ENCODE measurements at regions not wholly inside any gene's neighbourhood (a gene's known extent, or its start where the extent isn't known, plus 50 kb on each side); places are given as distances from the start of the nearest gene placed in this dataset.
"Not testable (repeated sequence)": the region's sequence is repeated elsewhere in the genome, so short reads cannot be mapped to it uniquely, and the experiment has no call there.

- Histone ChIP-seq H3K4me1 (ENCODE audit: insufficient read depth, low read length, poor library complexity, severe bottlenecking) (no peaks in the 10 kb centered on the region), H3K36me3 (ENCODE audit: insufficient read depth, low read length) (no peaks in the 10 kb centered on the region), H3K27ac (ENCODE audit: low read depth, low read length, poor library complexity, severe bottlenecking) (no peak overlapping the region), H3K4me3 (ENCODE audit: low read depth, low read length, poor library complexity, severe bottlenecking) (no peak overlapping the region), H3K4me2 (ENCODE audit: low read length) (no peak overlapping the region), H4K20me1 (ENCODE audit: insufficient read depth, low read length) (no peaks in the 10 kb centered on the region), H3K79me2 (ENCODE audit: insufficient read depth, low read depth, low read length) (no peaks in the 10 kb centered on the region), H3K9me2 (ENCODE audit: insufficient read depth, low read length) (no peaks in the 10 kb centered on the region), H2AFZ (ENCODE audit: low read length) (no peak overlapping the region), H3K9me3 (ENCODE audit: low read length) (no peaks in the 10 kb centered on the region)
- no TSS peak for BruUV-seq (replicated peaks)
- intact Hi-C loops (cut with micrococcal nuclease; ENCODE audit: unreplicated experiment): no loop called here
- POLR2A ChIA-PET: no interaction called here
- DNase-seq (ENCODE audit: low spot score): no peak
- CTCF ChIA-PET (ENCODE audit: unreplicated experiment): no interaction called here
- no peak for TF ChIP-seq EZH2phosphoT487 (IDR thresholded peaks at IDR 0.05; ENCODE audit: borderline replicate concordance, low read depth, low read length)
- TF ChIP-seq, protein P1, sequence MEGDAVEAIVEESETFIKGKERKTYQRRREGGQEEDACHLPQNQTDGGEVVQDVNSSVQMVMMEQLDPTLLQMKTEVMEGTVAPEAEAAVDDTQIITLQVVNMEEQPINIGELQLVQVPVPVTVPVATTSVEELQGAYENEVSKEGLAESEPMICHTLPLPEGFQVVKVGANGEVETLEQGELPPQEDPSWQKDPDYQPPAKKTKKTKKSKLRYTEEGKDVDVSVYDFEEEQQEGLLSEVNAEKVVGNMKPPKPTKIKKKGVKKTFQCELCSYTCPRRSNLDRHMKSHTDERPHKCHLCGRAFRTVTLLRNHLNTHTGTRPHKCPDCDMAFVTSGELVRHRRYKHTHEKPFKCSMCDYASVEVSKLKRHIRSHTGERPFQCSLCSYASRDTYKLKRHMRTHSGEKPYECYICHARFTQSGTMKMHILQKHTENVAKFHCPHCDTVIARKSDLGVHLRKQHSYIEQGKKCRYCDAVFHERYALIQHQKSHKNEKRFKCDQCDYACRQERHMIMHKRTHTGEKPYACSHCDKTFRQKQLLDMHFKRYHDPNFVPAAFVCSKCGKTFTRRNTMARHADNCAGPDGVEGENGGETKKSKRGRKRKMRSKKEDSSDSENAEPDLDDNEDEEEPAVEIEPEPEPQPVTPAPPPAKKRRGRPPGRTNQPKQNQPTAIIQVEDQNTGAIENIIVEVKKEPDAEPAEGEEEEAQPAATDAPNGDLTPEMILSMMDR (conservative IDR thresholded peaks at IDR 0.05; ENCODE audit: low read length): no peak
Measured at GRCh38 chr6:99143108-99143861, 195.5 kb upstream of the FBXL4 start.

- H3K4me3 ChIP-seq (ENCODE audit: low read depth, low read length, poor library complexity, severe bottlenecking); H3K79me2 ChIP-seq (ENCODE audit: insufficient read depth, low read depth, low read length); BruUV-seq (replicated peaks); H3K4me2 ChIP-seq (ENCODE audit: low read length); H2AFZ ChIP-seq (ENCODE audit: low read length); H3K9me2 ChIP-seq (ENCODE audit: insufficient read depth, low read length); H3K27ac ChIP-seq (ENCODE audit: low read depth, low read length, poor library complexity, severe bottlenecking); DNase-seq (ENCODE audit: low spot score); H3K36me3 ChIP-seq (ENCODE audit: insufficient read depth, low read length); H3K9me3 ChIP-seq (ENCODE audit: low read length); H4K20me1 ChIP-seq (ENCODE audit: insufficient read depth, low read length); intact Hi-C loops (cut with micrococcal nuclease; ENCODE audit: unreplicated experiment); H3K4me1 ChIP-seq (ENCODE audit: insufficient read depth, low read length, poor library complexity, severe bottlenecking); CTCF ChIA-PET (ENCODE audit: unreplicated experiment); POLR2A ChIA-PET: not testable (repeated sequence)
Measured at GRCh38 chr6:99141906-99142305, 194.2 kb upstream of the FBXL4 start.

GRCh38 chr6:99138445-99138844, 190.7 kb upstream of the FBXL4 start:
- H3K4me2 ChIP-seq (ENCODE audit: low read length): no peak overlapping the region
- POLR2A ChIA-PET: interaction anchor here (0.6 to 1.4 kb wide), 4 partner anchors 8 to 831 kb away, joined by 3 to 4 read pairs (median 4); no protein-coding TSS in a partner anchor

More at GRCh38 chr6:99138445-99138844, 190.7 kb upstream of the FBXL4 start:
- TF ChIP-seq, protein P1 (conservative IDR thresholded peaks at IDR 0.05; ENCODE audit: low read length): no peak
- no peak for TF ChIP-seq EZH2phosphoT487 (IDR thresholded peaks at IDR 0.05; ENCODE audit: borderline replicate concordance, low read depth, low read length)
- Histone ChIP-seq H4K20me1 (ENCODE audit: insufficient read depth, low read length) (no peaks in the 10 kb centered on the region), H3K9me3 (ENCODE audit: low read length) (no peaks in the 10 kb centered on the region), H3K4me3 (ENCODE audit: low read depth, low read length, poor library complexity, severe bottlenecking) (no peak overlapping the region), H3K79me2 (ENCODE audit: insufficient read depth, low read depth, low read length) (no peaks in the 10 kb centered on the region), H2AFZ (ENCODE audit: low read length) (no peak overlapping the region), H3K36me3 (ENCODE audit: insufficient read depth, low read length) (no peaks in the 10 kb centered on the region), H3K4me1 (ENCODE audit: insufficient read depth, low read length, poor library complexity, severe bottlenecking) (no peaks in the 10 kb centered on the region), H3K9me2 (ENCODE audit: insufficient read depth, low read length) (no peaks in the 10 kb centered on the region), H3K27ac (ENCODE audit: low read depth, low read length, poor library complexity, severe bottlenecking) (no peak overlapping the region)
- DNase-seq (ENCODE audit: low spot score): no peak
- CTCF ChIA-PET (ENCODE audit: unreplicated experiment): no interaction called here
- BruUV-seq (replicated peaks): no TSS peak
- intact Hi-C loops (cut with micrococcal nuclease; ENCODE audit: unreplicated experiment): no loop called here
